Adipocyte (in vitro differentiated cells): ENCODE measurements at regions not wholly inside any gene's neighbourhood (a gene's known extent, or its start where the extent isn't known, plus 50 kb on each side); places are given as distances from the start of the nearest gene placed in this dataset.

Experiments used
- DNase-seq: peaks from one replicate; pipeline ENCODE4 v3.0.0-alpha.2; 2015; ENCODE audit warnings: low read depth
- H3K27me3 ChIP-seq: replicated peaks from 2 replicates; pipeline ENCODE4 v1.7.0; 2013; ENCODE audit warnings: mild to moderate bottlenecking, low read length, moderate library complexity; ENCODE audit not compliant: control insufficient read depth, insufficient read depth
- H3K36me3 ChIP-seq: 2 replicates; pipeline ENCODE4 v1.7.0; 2013; ENCODE audit warnings: low read length, mild to moderate bottlenecking, moderate library complexity; ENCODE audit not compliant: control insufficient read depth, insufficient read depth, severe bottlenecking
- H3K4me1 ChIP-seq: 2 replicates; pipeline ENCODE4 v1.7.0; 2013; ENCODE audit warnings: mild to moderate bottlenecking, low read length, moderate library complexity; ENCODE audit not compliant: control insufficient read depth, insufficient read depth
- H3K4me3 ChIP-seq: 2 replicates; pipeline ENCODE4 v1.7.0; 2013; ENCODE audit warnings: mild to moderate bottlenecking, low read length, moderate library complexity
- H3K9ac ChIP-seq: 2 replicates; pipeline ENCODE4 v1.7.0; 2013; ENCODE audit warnings: mild to moderate bottlenecking, low read length, moderate library complexity
- H3K9me3 ChIP-seq: 2 replicates; pipeline ENCODE4 v1.7.0; 2013; ENCODE audit warnings: mild to moderate bottlenecking, low read length, moderate library complexity; ENCODE audit not compliant: control insufficient read depth

GRCh38 chr16:87133966-87134627, 183.1 kb downstream of the C16orf95 start:
- Histone ChIP-seq H3K4me1 (peaks cover 26% of the 10 kb centered on the region), H3K9ac (no peak overlapping the region), H3K9me3 (peaks cover 13% of the 10 kb centered on the region), H3K4me3 (no peak overlapping the region), H3K27me3 (no peaks in the 10 kb centered on the region), H3K36me3 (no peaks in the 10 kb centered on the region)
- DNase-seq, result no peak

DNA sequence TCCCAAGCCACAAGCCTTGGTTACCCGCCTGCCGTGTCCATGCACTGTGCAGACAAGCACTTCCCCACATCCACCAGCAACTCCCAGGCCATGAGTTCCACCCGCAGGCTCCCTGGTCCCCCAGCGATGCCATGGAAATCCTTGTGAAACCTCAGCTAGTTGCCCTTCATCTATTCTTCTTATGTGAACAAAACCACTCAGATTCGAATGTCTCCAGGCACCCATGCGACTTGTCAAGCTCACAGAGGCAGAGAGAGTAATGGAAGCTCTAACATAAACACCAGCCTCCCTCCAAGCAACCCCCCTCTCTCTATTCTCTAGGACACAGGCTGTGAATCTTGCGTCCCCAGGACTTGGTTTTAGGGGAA, 182.6 kb downstream of the C16orf95 start:
- peaks cover 26% of the 10 kb centered on the region for H3K4me1 ChIP-seq
- no peak overlapping the region for H3K9ac ChIP-seq
- no peak for DNase-seq
- no peak overlapping the region for H3K4me3 ChIP-seq
- peaks cover 8% of the 10 kb centered on the region for H3K9me3 ChIP-seq
- no peaks in the 10 kb centered on the region for H3K27me3 ChIP-seq
- H3K36me3 ChIP-seq, result no peaks in the 10 kb centered on the region

GRCh38 chr16:87135246-87136030, 181.8 kb downstream of the C16orf95 start:
- H3K36me3 ChIP-seq, result no peaks in the 10 kb centered on the region
- no peaks in the 10 kb centered on the region for H3K27me3 ChIP-seq
- no peak overlapping the region for H3K4me3 ChIP-seq
- H3K9me3 ChIP-seq, result peaks cover 12% of the 10 kb centered on the region
- no peak overlapping the region for H3K9ac ChIP-seq
- peaks cover 26% of the 10 kb centered on the region for H3K4me1 ChIP-seq
- no peak for DNase-seq

GRCh38 chr16:87138316-87138715, 178.9 kb downstream of the C16orf95 start:
- H3K9me3 ChIP-seq, result peaks cover 3% of the 10 kb centered on the region
- DNase-seq, result no peak
- no peaks in the 10 kb centered on the region for H3K36me3 ChIP-seq
- no peak overlapping the region for H3K9ac ChIP-seq
- no peak overlapping the region for H3K4me3 ChIP-seq
- no peaks in the 10 kb centered on the region for H3K27me3 ChIP-seq
- H3K4me1 ChIP-seq, result peaks cover 9% of the 10 kb centered on the region

GRCh38 chr16:87138738-87139267, 178.4 kb downstream of the C16orf95 start:
- Histone ChIP-seq H3K4me1 (peaks cover 9% of the 10 kb centered on the region), H3K9ac (no peak overlapping the region), H3K36me3 (no peaks in the 10 kb centered on the region), H3K27me3 (no peaks in the 10 kb centered on the region), H3K9me3 (peaks cover 3% of the 10 kb centered on the region), H3K4me3 (no peak overlapping the region)
- DNase-seq, result no peak

GRCh38 chr16:87140211-87141200, 176.7 kb downstream of the C16orf95 start:
- Histone ChIP-seq H3K9me3 (peaks cover 3% of the 10 kb centered on the region), H3K4me1 (peaks cover 9% of the 10 kb centered on the region), H3K4me3 (no peak overlapping the region), H3K27me3 (no peaks in the 10 kb centered on the region), H3K9ac (no peak overlapping the region), H3K36me3 (no peaks in the 10 kb centered on the region)
- DNase-seq, result no peak

- no peak overlapping the region for H3K4me3 ChIP-seq
- peaks cover 9% of the 10 kb centered on the region for H3K4me1 ChIP-seq
Measured at GRCh38 chr16:87141402-87141801, 175.8 kb downstream of the C16orf95 start.

GRCh38 chr16:87143661-87144121, 173.5 kb downstream of the C16orf95 start:
- Histone ChIP-seq H3K4me1 (peaks cover 5% of the 10 kb centered on the region), H3K4me3 (no peak overlapping the region), H3K9me3 (peaks cover 3% of the 10 kb centered on the region), H3K27me3 (no peaks in the 10 kb centered on the region), H3K9ac (no peak overlapping the region), H3K36me3 (no peaks in the 10 kb centered on the region)
- DNase-seq, result no peak

More at GRCh38 chr16:87141402-87141801, 175.8 kb downstream of the C16orf95 start:
- no peak for DNase-seq
- Histone ChIP-seq H3K9ac (no peak overlapping the region), H3K36me3 (no peaks in the 10 kb centered on the region), H3K9me3 (peaks cover 3% of the 10 kb centered on the region), H3K27me3 (no peaks in the 10 kb centered on the region)

GRCh38 chr16:87144232-87144631, 173.0 kb downstream of the C16orf95 start:
- H3K36me3 ChIP-seq, result no peaks in the 10 kb centered on the region
- no peaks in the 10 kb centered on the region for H3K27me3 ChIP-seq
- peaks cover 3% of the 10 kb centered on the region for H3K9me3 ChIP-seq
- DNase-seq, result no peak
- H3K4me1 ChIP-seq, result peaks cover 7% of the 10 kb centered on the region
- H3K9ac ChIP-seq, result no peak overlapping the region
- H3K4me3 ChIP-seq, result no peak overlapping the region

DNA sequence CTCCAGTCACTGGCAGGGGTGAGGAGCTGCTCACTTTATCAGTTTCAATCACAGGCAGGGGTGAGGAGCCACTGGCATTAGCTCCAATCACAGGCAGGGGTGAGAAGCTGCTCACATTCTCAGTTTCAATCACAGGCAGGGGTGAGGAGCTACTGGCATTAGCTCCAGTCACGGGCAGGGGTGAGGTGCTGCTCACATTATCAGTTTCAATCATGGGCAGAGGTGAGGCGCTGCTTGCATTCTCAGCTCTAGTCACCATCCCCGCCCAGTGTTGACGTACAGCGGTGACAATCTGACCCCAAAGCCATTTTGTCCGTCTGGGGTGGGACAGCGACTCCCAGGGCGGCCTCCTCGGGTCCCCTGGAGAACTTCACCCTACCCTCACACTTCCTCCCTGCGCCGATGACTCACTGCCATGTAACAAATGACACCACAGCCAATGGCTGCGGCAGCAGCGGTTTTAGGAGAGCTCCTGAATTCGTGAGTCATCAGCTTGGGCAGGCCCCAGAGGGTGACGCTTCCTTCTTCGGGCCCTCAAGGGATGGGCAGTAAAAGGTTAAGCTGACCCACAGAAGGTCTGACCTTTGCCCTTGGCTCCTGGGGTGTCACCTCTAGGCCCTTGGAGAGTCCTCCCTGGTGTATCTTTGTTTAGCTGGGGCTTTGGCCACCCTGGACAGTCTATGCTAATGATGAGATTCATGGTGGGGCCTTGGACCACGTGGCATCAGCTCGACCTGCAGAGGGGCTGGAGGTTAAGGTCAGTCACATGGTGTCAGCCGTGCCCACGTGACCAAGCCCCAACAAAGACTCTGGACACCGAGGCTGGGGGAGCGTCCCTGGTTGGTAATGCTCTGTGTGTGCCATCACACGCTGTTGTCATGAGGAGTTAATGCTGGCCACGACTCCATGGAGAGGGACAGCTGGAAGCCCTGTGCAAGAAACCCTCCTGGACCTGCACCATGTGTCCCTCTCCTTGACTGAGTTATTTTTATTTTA, 171.7 kb downstream of the C16orf95 start:
- Histone ChIP-seq H3K9me3 (peaks cover 3% of the 10 kb centered on the region), H3K36me3 (no peaks in the 10 kb centered on the region), H3K27me3 (no peaks in the 10 kb centered on the region), H3K4me1 (peaks cover 7% of the 10 kb centered on the region), H3K4me3 (no peak overlapping the region), H3K9ac (no peak overlapping the region)
- DNase-seq, result no peak
